Hepatocyte (in vitro differentiated cells): ENCODE measurements at regions not wholly inside any gene's neighbourhood (a gene's known extent, or its start where the extent isn't known, plus 50 kb on each side); places are given as distances from the start of the nearest gene placed in this dataset.

Experiments
- CTCF ChIP-seq: fragments of 200-600 bp; sonication (generic); IDR thresholded peaks from 2 replicates; pipeline ENCODE4 v1.5.1; 2016; ENCODE audit warnings: antibody characterized with exemption, mild to moderate bottlenecking; ENCODE audit not compliant: poor library complexity
- EZH2 ChIP-seq: fragments of 200-600 bp; sonication (generic); IDR thresholded peaks from 2 replicates; pipeline ENCODE4 v1.6.1; 2016; ENCODE audit warnings: antibody characterized with exemption, mild to moderate bottlenecking, borderline replicate concordance

DNA sequence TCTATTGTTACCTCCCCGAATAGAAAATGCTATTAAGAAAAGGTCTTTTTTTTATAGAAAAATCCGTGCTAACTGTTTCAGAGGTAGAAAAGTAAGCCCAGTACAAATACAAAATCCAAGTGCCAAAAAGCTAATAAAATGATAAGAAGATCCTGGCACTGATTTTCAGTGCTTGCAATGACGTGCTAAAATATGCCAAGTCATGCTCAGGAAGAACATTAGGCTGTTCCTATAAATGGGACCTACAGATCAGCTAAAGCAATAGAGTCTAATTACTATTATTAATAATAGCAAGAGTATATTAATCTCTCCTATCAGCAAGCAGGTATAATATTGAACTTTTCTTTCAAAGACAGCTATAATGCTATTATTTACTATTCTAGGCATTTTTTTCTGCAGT, 305.8 kb downstream of the PPARGC1A start:
- TF ChIP-seq CTCF (no peak), EZH2 (no peak)
